EL (cell line): ENCODE measurements at regions not wholly inside any gene's neighbourhood (a gene's known extent, or its start where the extent isn't known, plus 50 kb on each side); places are given as distances from the start of the nearest gene placed in this dataset.

Experiments used
- DNase-seq: peaks from one replicate; pipeline ENCODE4 v3.0.0-alpha.2; 2016

DNA sequence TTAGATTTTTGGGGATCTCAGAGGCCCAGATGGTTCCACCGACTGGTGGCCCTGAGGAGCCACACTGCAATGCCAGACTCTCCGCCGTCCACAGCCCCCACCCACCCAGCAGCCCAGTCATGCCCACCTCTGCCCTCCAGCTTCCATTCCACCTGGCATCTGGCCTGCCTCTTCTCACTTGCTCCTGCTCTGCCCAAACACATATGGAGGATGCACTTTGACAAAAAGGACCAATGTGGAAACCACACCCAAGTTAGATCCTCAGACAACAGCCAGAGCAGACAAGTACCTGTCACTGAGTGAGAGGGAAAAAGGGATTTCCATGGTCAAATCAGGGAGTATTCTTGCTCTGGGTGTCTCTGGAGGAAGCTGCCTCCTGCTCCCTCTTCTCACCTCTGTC lies 120.6 kb upstream of the NXT1 start:
- DNase-seq: no peak

DNA sequence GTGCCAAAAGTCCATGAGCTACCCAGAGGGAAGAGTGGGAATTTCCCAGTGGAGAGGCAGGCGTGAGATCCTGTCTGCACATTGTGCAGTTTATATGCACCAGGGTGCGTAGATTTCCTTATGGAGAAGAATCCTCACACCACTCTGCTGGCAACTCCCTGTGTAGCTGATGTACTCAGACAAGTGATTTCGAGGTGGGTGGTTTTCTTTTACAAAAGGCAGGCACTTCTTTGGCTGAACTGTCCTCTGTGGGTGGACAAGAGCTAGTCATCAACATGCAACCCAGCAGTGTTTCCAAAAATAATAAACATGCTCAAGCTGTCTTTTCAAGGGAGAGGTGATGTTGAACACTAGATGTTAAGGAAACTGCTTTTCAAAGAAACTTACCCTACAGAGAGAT lies 121.7 kb upstream of the NXT1 start:
- DNase-seq: no peak

GRCh38 chr20:23227976-23228375 lies 122.6 kb upstream of the NXT1 start:
- DNase-seq: no peak

DNA sequence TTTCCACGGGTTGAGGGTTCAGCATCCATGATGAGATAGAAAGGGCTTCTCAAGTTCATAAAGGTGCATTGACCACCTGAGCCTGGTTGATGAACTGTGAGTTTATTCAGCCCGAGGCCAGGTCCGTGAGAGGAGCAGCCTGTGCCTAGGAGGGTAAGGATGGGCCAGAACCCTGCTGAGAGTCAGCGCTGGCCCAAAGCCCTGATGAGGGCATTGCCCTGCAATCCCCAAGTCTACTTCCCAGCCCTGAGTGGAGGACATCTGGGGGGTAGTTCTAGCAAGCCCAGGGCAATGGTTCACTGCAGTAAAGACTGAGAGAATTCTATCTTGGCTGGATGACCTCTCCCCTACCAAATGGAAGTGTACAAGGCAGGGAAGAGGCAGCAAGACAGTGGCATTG lies 123.3 kb upstream of the NXT1 start:
- DNase-seq: no peak

DNA sequence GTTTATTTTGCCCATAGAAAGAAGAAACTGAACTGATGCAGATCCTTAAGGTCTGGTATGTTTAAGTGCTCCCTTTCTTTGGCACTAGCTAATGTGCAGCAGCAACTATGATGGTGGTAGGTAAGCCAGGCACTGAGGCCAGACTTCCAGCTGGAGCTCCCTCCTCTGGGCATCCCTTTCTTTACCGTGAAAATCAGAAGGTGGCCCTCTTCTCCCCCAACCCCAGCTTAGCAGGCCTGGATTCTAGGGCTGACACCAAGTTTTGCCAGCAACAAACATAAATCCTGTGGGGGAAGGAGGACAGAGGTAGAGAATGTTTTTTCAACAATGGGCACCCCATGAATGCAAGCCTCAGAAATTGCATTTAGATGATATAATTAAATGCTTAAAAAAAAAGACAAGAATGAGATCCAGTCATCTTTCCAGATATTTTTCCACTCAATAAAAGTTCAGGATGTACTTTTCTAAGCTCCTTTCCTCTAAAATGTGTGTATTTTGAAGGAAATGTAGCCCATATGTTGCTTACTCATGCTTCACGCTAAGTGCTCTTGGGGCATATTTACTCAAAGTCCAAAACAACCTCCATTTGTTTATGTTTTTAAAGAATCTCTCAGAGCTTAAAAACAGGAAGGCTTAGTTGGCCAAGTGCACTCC lies 123.9 kb upstream of the NXT1 start:
- no peak for DNase-seq

- DNase-seq: peak; percentile 43
These were observed 125.1 kb upstream of the NXT1 start for GRCh38 chr20:23225407-23226060.

DNA sequence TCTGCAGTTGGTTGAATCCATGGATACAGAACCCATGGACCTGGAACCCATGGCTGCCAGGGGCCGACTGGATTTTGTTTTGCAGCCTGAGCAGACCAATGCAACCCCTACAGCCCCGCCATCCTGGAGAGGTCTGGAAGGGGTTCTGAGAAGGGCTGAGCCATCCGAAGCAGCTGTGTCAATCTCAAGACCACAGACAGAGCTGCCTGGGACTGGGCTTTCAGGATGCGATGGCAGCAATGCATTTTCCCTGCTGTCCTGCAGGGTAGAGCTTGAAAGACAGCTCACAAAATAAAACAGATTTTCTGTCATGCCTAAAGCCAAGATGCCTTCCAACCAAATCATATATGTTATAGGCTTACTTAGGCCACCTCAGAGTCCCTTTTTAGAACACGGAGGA lies 125.8 kb upstream of the NXT1 start:
- no peak for DNase-seq

DNA sequence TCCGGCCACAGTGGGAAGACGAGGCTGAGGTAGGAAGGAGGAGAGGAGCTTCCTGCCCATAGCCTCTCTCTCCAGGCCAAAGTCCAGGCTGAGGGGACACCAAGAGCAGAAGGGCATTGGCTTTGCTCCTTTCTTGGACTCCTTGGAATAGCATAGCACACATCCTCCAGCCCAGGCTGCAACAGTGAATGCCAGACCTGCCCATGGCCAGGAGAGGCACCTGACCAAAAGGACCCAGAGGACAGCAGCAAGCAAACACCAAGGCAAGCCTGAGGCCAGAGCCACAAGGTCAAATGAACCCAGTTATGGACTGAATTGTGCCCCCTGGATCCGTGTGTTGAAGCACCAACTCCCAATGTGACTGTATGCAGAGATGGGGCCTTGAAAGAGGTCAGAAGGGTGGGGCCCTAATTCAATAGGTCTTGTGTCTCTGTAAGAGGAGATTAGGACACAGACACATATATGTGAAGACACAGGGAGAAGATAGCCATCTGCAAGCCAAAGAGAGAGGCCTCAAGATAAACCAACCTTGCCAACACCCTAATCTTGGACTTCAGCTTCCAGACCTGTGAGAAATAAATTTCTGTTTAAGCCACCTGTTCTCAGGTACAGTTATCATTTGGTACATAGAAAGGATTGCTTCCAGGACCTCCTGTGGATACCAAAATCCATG lies 126.5 kb upstream of the NXT1 start:
- no peak for DNase-seq

GRCh38 chr20:23222531-23223200 lies 127.9 kb upstream of the NXT1 start:
- DNase-seq: no peak

- no peak for DNase-seq
These were observed 130.9 kb upstream of the CD93 start for GRCh38 chr20:23217023-23217422.

GRCh38 chr20:23215344-23215995 lies 129.3 kb upstream of the CD93 start:
- DNase-seq: no peak

DNA sequence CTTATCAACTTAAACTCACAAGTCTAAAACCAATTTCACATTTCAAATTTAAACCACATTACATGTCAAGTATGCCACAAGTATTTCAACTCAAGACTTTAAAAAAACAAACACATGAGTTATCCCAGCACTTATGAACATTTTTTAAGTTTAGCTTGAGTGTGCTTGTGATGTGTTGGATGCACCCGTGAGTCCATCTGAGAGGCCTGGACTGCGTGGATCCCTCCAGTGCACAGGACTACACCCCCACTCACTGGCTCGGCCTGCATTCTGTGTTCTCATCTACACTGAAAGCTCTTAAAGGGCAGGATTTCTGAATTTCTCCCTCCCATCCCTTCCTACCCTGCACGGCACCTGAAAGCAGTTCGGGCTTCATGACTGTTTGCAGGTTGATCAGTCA lies 128.8 kb upstream of the CD93 start:
- no peak for DNase-seq

DNA sequence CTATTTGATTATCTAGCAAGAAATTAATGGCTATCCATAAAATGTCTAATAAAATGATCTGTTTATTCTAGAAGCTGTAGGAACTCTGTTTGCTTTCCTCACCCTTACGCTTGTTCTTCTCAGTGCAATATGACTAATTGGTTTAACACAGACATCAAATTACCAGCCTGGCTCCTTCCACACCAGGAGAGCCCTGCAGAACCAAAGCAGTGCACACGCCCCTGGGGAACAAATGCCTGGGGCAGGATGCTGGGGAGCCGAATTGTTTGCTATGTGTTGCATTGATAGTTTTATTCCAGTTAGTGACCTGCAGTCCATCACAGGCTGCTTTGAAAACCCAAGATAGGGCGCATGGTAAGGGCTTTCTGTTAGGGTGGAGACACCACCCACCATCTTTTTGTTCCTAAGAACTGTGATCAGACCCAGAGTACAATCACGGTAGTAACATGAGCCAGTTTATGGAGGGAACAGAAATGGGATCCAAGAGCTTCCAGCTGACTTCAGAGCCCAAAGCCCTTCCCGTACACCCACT lies 126.4 kb upstream of the CD93 start:
- no peak for DNase-seq

DNA sequence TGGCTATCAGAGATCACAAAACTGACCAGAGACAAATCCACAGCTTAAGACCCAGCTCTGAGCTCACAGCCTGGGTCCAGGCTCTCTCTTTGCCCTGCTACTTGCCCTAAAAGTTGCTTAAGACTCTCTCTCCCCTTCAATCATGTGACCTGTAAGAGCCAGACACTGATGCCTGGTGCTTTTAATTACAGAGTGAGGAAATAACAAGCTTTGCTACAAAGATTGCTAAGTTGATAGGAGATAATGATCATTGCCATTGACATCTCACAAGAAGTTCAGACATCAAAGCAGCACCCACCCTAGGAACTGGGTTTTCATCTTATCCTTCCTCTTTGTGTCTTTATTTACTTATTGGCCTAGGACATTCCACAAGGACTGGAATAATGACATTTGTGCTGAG lies 125.9 kb upstream of the CD93 start:
- no peak for DNase-seq

DNA sequence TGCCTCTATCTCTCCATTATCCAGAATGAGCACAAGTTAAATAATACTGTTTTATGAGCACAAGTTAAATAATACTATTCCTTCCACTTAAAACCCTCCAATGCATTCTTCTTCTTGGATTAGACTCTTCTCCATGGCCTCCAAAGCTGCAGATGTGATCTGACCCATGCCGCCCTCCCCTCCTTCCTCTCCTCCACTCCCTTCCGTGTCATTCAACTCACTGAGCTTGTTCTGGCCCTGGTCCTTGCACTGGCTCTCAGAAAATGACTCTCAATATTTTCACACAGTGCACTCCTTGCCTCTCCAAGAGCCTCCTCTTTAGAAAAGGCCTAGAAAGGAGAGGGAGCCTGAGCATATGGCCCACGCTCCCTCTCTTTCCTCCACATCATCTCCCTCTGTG lies 125.0 kb upstream of the CD93 start:
- DNase-seq: no peak

DNA sequence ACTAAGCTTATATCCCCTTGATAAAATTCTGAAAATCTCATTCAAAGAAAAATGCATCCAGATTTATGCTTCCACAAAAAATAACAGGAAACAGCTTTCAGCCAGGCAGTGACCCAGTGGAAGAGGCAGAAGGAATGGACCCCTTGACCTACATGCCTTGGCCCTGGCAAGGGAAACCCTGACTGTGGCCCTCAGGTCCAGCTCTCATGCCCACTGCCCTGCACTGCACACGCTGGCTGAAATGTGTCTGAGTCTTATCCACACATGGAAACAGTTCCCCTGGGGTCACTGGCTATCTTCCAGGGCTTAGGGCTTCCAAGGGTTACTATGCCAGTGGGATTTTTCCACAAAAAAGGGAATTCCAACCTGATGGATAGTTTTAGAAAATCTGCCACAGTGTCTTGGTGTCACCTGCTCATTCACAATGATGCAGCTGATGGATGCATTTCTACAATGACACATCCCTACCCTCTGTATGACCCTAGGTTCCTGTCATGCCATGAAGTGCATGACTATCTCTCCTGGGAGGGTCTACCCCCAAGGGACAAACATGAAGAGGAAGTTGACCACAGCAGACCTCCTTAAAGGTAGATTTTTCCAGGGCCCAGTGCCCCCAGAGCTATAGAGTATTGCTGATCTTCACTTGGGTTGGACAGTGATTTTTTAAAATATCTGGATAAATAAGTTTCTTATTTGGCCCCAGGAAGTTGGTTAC lies 121.9 kb upstream of the CD93 start:
- DNase-seq: no peak

- DNase-seq: no peak
These were observed 120.9 kb upstream of the CD93 start for GRCh38 chr20:23206995-23207394.

DNA sequence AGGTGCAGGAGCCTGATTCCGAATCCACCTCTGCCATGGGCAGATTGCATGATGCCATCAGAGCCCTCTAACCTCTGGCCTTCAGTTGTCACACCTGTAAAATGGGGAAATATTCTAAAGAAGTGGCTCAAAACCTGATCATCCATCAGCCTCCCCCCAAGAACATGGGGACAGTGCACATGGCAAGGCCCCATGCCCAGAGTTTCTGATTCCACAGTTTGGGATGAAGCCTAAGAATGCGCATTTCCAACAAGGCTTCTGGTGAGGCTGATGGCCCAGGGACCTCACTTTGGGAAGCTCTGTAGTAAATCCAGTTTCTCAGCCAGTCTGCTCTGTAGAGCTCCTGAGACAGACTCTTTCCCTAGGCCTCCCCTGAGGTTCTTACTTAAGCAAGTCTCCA lies 119.9 kb upstream of the CD93 start:
- no peak for DNase-seq

- no peak for DNase-seq
These were observed 119.5 kb upstream of the CD93 start for GRCh38 chr20:23205611-23206041.

DNA sequence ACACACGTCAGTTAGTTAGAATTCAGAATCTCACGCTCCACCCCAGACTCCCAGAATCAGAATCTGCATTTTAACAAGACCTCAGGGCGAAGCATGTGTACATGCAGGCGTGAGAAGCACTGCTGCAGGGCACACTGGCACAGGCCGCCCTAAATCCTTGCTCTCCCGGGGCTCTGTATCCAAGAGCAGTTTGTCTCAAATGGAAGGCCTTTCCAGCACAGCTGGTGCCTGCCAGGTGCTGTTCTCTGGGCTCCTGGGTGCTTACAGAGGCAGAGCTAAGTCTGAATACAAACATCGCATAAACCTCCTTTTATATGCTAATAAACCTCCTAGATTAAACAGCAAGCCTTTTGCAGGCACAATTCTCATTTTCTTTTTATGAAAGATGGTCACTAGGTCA lies 119.1 kb upstream of the CD93 start:
- no peak for DNase-seq

GRCh38 chr20:23203951-23204730 lies 118.0 kb upstream of the CD93 start:
- DNase-seq: no peak

- no peak for DNase-seq
These were observed 117.2 kb upstream of the CD93 start for GRCh38 chr20:23203310-23203709.
